ENCODE measurements at regions not wholly inside any gene's neighbourhood (a gene's known extent, or its start where the extent isn't known, plus 50 kb on each side); places are given as distances from the start of the nearest gene placed in this dataset.

GRCh38 chr21:16800536-16801275 lies 712.1 kb upstream of the CXADR start:
- 91 to 98% methylated on average over 3 of the region's 3 CpGs for WGBS, 2 donors
- no peak for DNase-seq (ENCODE audit: low spot score in 2 of 2)
- Histone ChIP-seq H3K36me3 (no peaks in the 10 kb centered on the region), H3K27ac (no peak overlapping the region), H3K4me1 (no peaks in the 10 kb centered on the region), H3K9me3 (peaks cover 0 to 13% (median 5%) of the 10 kb centered on the region in 4 donors), H3K27me3 (no peaks in the 10 kb centered on the region), H3K4me3 (no peak overlapping the region)
- TF ChIP-seq EP300 (IDR thresholded peaks at IDR 0.05) = no peak
- no peak for TF ChIP-seq POLR2A (IDR thresholded peaks at IDR 0.05)
- TF ChIP-seq, protein P1, sequence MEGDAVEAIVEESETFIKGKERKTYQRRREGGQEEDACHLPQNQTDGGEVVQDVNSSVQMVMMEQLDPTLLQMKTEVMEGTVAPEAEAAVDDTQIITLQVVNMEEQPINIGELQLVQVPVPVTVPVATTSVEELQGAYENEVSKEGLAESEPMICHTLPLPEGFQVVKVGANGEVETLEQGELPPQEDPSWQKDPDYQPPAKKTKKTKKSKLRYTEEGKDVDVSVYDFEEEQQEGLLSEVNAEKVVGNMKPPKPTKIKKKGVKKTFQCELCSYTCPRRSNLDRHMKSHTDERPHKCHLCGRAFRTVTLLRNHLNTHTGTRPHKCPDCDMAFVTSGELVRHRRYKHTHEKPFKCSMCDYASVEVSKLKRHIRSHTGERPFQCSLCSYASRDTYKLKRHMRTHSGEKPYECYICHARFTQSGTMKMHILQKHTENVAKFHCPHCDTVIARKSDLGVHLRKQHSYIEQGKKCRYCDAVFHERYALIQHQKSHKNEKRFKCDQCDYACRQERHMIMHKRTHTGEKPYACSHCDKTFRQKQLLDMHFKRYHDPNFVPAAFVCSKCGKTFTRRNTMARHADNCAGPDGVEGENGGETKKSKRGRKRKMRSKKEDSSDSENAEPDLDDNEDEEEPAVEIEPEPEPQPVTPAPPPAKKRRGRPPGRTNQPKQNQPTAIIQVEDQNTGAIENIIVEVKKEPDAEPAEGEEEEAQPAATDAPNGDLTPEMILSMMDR (IDR thresholded peaks at IDR 0.05) = no peak

- Histone ChIP-seq H3K36me3 (no peaks in the 10 kb centered on the region), H3K4me3 (no peak overlapping the region), H3K27ac (no peak overlapping the region), H3K4me1 (no peaks in the 10 kb centered on the region), H3K27me3 (no peaks in the 10 kb centered on the region), H3K9me3 (no peaks in the 10 kb centered on the region)
- DNase-seq (ENCODE audit: low spot score in 2 of 2) = no peak
- TF ChIP-seq, protein P1 (IDR thresholded peaks at IDR 0.05) = no peak
- TF ChIP-seq POLR2A (IDR thresholded peaks at IDR 0.05) = no peak
- TF ChIP-seq EP300 (IDR thresholded peaks at IDR 0.05) = no peak
- WGBS, 2 donors = 81 to 86% methylated on average over 1 of the region's 1 CpG
Observed at GRCh38 chr21:16811011-16811410, 701.8 kb upstream of the CXADR start.

DNA sequence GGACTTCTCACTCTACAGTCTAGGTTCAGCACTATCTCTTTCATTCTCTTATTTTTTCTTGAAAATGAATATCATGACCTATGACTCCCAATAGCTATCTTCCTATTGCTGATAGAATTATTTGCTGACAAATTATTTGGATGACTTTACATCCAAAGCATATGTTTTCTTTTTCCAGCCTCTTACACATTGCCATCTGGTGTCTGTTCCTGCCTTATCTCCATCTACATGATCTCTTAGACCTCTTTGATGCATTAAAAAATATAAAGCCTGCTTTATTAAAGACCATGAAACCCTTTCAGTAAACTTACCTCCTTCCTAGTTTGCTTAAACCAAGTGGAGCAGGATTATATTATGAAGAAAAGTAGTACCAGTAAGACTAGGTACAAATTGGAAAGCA lies 700.9 kb upstream of the CXADR start:
- DNase-seq (ENCODE audit: low spot score in 2 of 2) = no peak
- TF ChIP-seq POLR2A (IDR thresholded peaks at IDR 0.05) = no peak
- no peak for TF ChIP-seq EP300 (IDR thresholded peaks at IDR 0.05)
- TF ChIP-seq, protein P1 (IDR thresholded peaks at IDR 0.05) = no peak
- Histone ChIP-seq H3K9me3 (no peaks in the 10 kb centered on the region), H3K27ac (no peak overlapping the region), H3K4me1 (no peaks in the 10 kb centered on the region), H3K36me3 (no peaks in the 10 kb centered on the region), H3K4me3 (no peak overlapping the region), H3K27me3 (no peaks in the 10 kb centered on the region)

GRCh38 chr21:16815243-16815642 lies 697.6 kb upstream of the CXADR start:
- no peak overlapping the region for H3K4me3 ChIP-seq

DNA sequence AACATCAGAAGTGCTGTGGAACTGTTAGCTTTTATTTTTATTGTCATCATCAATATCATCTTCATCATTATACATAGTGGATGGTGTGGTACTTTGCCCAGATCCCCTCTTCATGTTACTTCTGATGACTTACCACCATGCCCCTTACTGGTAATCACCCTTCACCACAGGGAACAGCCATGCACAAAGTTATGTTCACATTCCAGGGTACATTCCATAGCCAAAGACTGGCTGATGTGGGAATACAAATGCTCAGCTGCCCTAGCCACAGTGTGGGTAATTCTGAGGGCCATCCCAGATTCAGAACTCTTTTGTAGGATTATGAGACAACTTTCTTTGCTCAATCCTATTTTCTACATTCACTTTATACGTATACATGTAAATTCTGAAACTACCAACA lies 691.3 kb upstream of the CXADR start:
- Histone ChIP-seq H3K27me3 (no peaks in the 10 kb centered on the region), H3K36me3 (no peaks in the 10 kb centered on the region), H3K9me3 (no peaks in the 10 kb centered on the region), H3K4me3 (no peak overlapping the region), H3K4me1 (no peaks in the 10 kb centered on the region), H3K27ac (no peak overlapping the region)
- TF ChIP-seq, protein P1 (IDR thresholded peaks at IDR 0.05) = no peak
- no peak for TF ChIP-seq POLR2A (IDR thresholded peaks at IDR 0.05)
- no peak for TF ChIP-seq EP300 (IDR thresholded peaks at IDR 0.05)
- DNase-seq (ENCODE audit: low spot score in 2 of 2) = no peak
- WGBS, 2 donors = 97 to 100% methylated on average over 1 of the region's 1 CpG

More at GRCh38 chr21:16815243-16815642, 697.6 kb upstream of the CXADR start:
- Histone ChIP-seq H3K4me1 (no peaks in the 10 kb centered on the region), H3K9me3 (no peaks in the 10 kb centered on the region), H3K36me3 (no peaks in the 10 kb centered on the region), H3K27ac (no peak overlapping the region), H3K27me3 (no peaks in the 10 kb centered on the region)
- 89 to 92% methylated on average over 2 of the region's 2 CpGs for WGBS, 2 donors
- no peak for DNase-seq (ENCODE audit: low spot score in 2 of 2)
- TF ChIP-seq, protein P1 (IDR thresholded peaks at IDR 0.05) = no peak
